ENCODE measurements at regions not wholly inside any gene's neighbourhood (a gene's known extent, or its start where the extent isn't known, plus 50 kb on each side); places are given as distances from the start of the nearest gene placed in this dataset.

- TF ChIP-seq CTCF (IDR thresholded peaks at IDR 0.05) (no peak), POLR2A (IDR thresholded peaks at IDR 0.05) (no peak)
These were observed 79.4 kb downstream of the CD24 start for GRCh38 chr6:106894978-106895702.
